GM12892 (cell line): ENCODE measurements at regions not wholly inside any gene's neighbourhood (a gene's known extent, or its start where the extent isn't known, plus 50 kb on each side); places are given as distances from the start of the nearest gene placed in this dataset.
"Not testable (repeated sequence)": the region's sequence is repeated elsewhere in the genome, so short reads cannot be mapped to it uniquely, and the experiment has no call there.

ENCODE experiments used
- DNase-seq: peaks from one replicate; pipeline ENCODE4 v3.0.0; 2011; ENCODE audit not compliant: insufficient read length
- FAIRE-seq: peaks from 2 replicates; lab custom pipeline; 2011; peaks lifted over from hg19 to GRCh38; lab: Jason Lieb, UNC
- POLR2A ChIP-seq: IDR thresholded peaks from 2 replicates; pipeline ENCODE4 v1.6.1; 2011; ENCODE audit warnings: low read depth, low read length, control low read depth
- POLR2AphosphoS5 ChIP-seq: IDR thresholded peaks from 2 replicates; pipeline ENCODE4 v1.6.1; 2011; ENCODE audit warnings: low read depth, low read length, control low read depth
- TAF1 ChIP-seq: IDR thresholded peaks from 2 replicates; pipeline ENCODE4 v1.6.1; 2011; ENCODE audit warnings: low read depth, mild to moderate bottlenecking, control low read depth, low read length, borderline replicate concordance

- DNase-seq, result no peak
- TF ChIP-seq TAF1, result no peak
- TF ChIP-seq POLR2A, result no peak
- no peak for TF ChIP-seq POLR2AphosphoS5
- FAIRE-seq, result no peak
Observed at GRCh38 chr4:26005764-26006163, 91.7 kb downstream of the SMIM20 start.

- FAIRE-seq (no peak), DNase-seq (no peak)
- no peak for TF ChIP-seq POLR2AphosphoS5
Observed at GRCh38 chr4:26008737-26009136, 94.7 kb downstream of the SMIM20 start.

- FAIRE-seq, result no peak
- TF ChIP-seq POLR2A (no peak), TAF1 (no peak), POLR2AphosphoS5 (no peak)
- no peak for DNase-seq
Observed at GRCh38 chr4:26009502-26009901, 95.5 kb downstream of the SMIM20 start.

GRCh38 chr4:26010304-26010703 lies 96.3 kb downstream of the SMIM20 start:
- DNase-seq (no peak), FAIRE-seq (no peak)
- no peak for TF ChIP-seq POLR2A

GRCh38 chr4:26013629-26014028 lies 99.6 kb downstream of the SMIM20 start:
- FAIRE-seq (no peak), DNase-seq (no peak)
- TF ChIP-seq TAF1 (no peak), POLR2A (no peak), POLR2AphosphoS5 (no peak)

- FAIRE-seq (no peak), DNase-seq (no peak)
- TF ChIP-seq TAF1, result no peak
- no peak for TF ChIP-seq POLR2AphosphoS5
- no peak for TF ChIP-seq POLR2A
Observed at GRCh38 chr4:26015133-26015651, 101.2 kb downstream of the SMIM20 start.

GRCh38 chr4:26015906-26016305 lies 101.9 kb downstream of the SMIM20 start:
- DNase-seq, result no peak
- no peak for TF ChIP-seq TAF1
- TF ChIP-seq POLR2A, result no peak
- TF ChIP-seq POLR2AphosphoS5, result no peak
- FAIRE-seq, result no peak

GRCh38 chr4:26017531-26017930 lies 103.5 kb downstream of the SMIM20 start:
- FAIRE-seq, result no peak
- no peak for TF ChIP-seq TAF1
- no peak for TF ChIP-seq POLR2AphosphoS5
- no peak for TF ChIP-seq POLR2A
- DNase-seq, result no peak

- not testable (repeated sequence) for DNase-seq, FAIRE-seq
Observed at GRCh38 chr4:26017961-26018700, 104.1 kb downstream of the SMIM20 start.

- DNase-seq, result no peak
- no peak for FAIRE-seq
- TF ChIP-seq POLR2AphosphoS5, result no peak
- no peak for TF ChIP-seq TAF1
- no peak for TF ChIP-seq POLR2A
Observed at GRCh38 chr4:26020083-26020668, 106.2 kb downstream of the SMIM20 start.

GRCh38 chr4:26020881-26021280 lies 106.9 kb downstream of the SMIM20 start:
- DNase-seq, result no peak
- TF ChIP-seq TAF1, result no peak
- TF ChIP-seq POLR2A, result no peak
- no peak for TF ChIP-seq POLR2AphosphoS5
- no peak for FAIRE-seq
